ENCODE measurements at regions not wholly inside any gene's neighbourhood (a gene's known extent, or its start where the extent isn't known, plus 50 kb on each side); places are given as distances from the start of the nearest gene placed in this dataset.

GRCh38 chr19:28036486-28036885 is 1176.5 kb downstream of the UQCRFS1 start:
- no peak for TF ChIP-seq CTCF (IDR thresholded peaks at IDR 0.05; ENCODE audit: insufficient read depth, low read depth, low read length, missing control alignments)
- no peak for DNase-seq (ENCODE audit: low read depth)
- no peak overlapping the region for H3K4me3 ChIP-seq (ENCODE audit: low read length)

GRCh38 chr19:28034936-28035335 is 1178.0 kb downstream of the UQCRFS1 start:
- TF ChIP-seq CTCF (IDR thresholded peaks at IDR 0.05; ENCODE audit: insufficient read depth, low read depth, low read length, missing control alignments), result no peak
- no peak overlapping the region for H3K4me3 ChIP-seq (ENCODE audit: low read length)
- no peak for DNase-seq (ENCODE audit: low read depth)

- no peak for TF ChIP-seq CTCF (IDR thresholded peaks at IDR 0.05; ENCODE audit: insufficient read depth, low read depth, low read length, missing control alignments)
- no peak overlapping the region for H3K4me3 ChIP-seq (ENCODE audit: low read length)
- DNase-seq (ENCODE audit: low read depth), result no peak
Observed at GRCh38 chr19:28028881-28029444, 1184.0 kb downstream of the UQCRFS1 start.

- TF ChIP-seq CTCF (IDR thresholded peaks at IDR 0.05; ENCODE audit: insufficient read depth, low read depth, low read length, missing control alignments), result no peak
- no peak overlapping the region for H3K4me3 ChIP-seq (ENCODE audit: low read length)
- no peak for DNase-seq (ENCODE audit: low read depth)
Observed at GRCh38 chr19:28027116-28027515, 1185.8 kb downstream of the UQCRFS1 start.

- H3K4me3 ChIP-seq (ENCODE audit: low read length), result no peak overlapping the region
- no peak for DNase-seq (ENCODE audit: low read depth)
- TF ChIP-seq CTCF (IDR thresholded peaks at IDR 0.05; ENCODE audit: insufficient read depth, low read depth, low read length, missing control alignments), result no peak
Observed at GRCh38 chr19:28026636-28027035, 1186.3 kb downstream of the UQCRFS1 start.

- no peak for DNase-seq (ENCODE audit: low read depth)
- TF ChIP-seq CTCF (IDR thresholded peaks at IDR 0.05; ENCODE audit: insufficient read depth, low read depth, low read length, missing control alignments), result no peak
- H3K4me3 ChIP-seq (ENCODE audit: low read length), result no peak overlapping the region
Observed at GRCh38 chr19:28024920-28025319, 1188.0 kb downstream of the UQCRFS1 start.

GRCh38 chr19:28023064-28023463 is 1189.9 kb downstream of the UQCRFS1 start:
- H3K4me3 ChIP-seq (ENCODE audit: low read length), result no peak overlapping the region
- no peak for DNase-seq (ENCODE audit: low read depth)
- TF ChIP-seq CTCF (IDR thresholded peaks at IDR 0.05; ENCODE audit: insufficient read depth, low read depth, low read length, missing control alignments), result no peak

Data from epithelial cell of esophagus (primary cell).